Stimulated activated CD8-positive, alpha-beta memory T cell treated with anti-CD3 and anti-CD28 coated beads, Interleukin-15, amount 100 ng/mL, for 4 hours (primary cell): ENCODE measurements at regions not wholly inside any gene's neighbourhood (a gene's known extent, or its start where the extent isn't known, plus 50 kb on each side); places are given as distances from the start of the nearest gene placed in this dataset.

Experiments
- DNase-seq, 2 donors: peaks; one replicate each; pipeline ENCODE4 v3.0.0-alpha.2; 2020; ENCODE audit warnings: low read depth in 2 of 2

GRCh38 chr2:82508702-82509101 lies 1950.4 kb downstream of the SUCLG1 start:
- no peak for DNase-seq

DNA sequence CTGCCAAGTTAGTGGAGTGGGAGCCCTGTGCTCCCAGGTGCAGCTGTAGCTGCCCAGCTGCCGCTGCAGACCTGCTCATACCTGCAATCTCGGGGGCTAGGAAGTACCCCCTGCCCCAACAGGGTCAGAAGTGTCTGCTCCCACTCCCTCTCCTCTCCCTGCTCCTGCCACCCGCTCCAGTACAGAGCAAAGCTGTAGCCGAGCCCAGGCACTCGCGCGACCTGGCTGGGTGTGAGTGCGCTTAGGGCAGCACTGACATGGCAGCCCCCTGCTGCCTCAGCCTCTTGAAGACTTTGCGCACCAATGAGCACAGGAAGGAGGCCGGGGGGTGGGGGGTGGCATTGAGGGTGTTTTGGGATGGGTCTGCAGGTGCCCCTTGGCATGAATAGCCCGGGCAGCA lies 1951.4 kb downstream of the SUCLG1 start:
- DNase-seq, result no peak

DNA sequence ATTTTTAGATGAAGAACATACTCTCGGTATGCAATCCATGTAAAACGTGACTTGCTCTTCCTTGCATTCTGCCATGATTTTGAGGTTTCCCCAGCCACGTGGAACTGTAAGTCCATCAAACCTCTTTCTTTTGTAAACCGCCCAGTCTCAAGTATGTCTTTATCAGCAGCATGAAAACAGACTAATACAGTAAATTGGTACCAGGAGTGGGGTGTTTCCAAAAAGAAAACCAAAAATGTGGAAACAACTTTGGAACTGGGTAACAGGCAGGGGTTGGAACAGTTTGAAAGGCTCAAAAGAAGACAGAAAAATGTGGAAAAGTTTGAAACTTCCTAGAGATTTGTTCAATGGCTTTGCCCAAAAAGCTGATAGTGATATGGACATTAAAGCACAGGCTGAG lies 1957.9 kb downstream of the SUCLG1 start:
- DNase-seq, result no peak

- no peak for DNase-seq
Observed at GRCh38 chr2:82498777-82499443, 1960.2 kb downstream of the SUCLG1 start.

- DNase-seq, result no peak
Observed at GRCh38 chr2:82494739-82495138, 1964.3 kb downstream of the SUCLG1 start.

DNA sequence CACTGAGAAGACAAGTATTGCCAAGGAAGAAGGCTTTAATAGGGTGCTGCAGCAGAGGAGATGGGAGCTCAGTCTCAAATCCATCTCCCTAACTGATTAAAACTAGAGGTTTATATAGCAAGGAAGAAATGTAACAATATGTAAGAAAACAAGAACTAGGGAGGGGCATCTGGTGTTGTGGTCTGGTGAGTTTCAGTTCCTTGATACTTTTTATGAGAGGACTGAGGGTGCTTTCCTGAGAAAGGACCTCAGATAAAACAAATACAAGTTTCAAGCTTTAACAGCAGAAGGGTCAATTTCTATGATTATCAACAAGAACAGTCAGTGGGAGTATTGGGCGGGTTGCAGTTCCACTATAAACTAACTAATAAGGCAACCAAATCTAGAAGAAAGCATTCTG lies 1967.5 kb downstream of the SUCLG1 start:
- no peak for DNase-seq

DNA sequence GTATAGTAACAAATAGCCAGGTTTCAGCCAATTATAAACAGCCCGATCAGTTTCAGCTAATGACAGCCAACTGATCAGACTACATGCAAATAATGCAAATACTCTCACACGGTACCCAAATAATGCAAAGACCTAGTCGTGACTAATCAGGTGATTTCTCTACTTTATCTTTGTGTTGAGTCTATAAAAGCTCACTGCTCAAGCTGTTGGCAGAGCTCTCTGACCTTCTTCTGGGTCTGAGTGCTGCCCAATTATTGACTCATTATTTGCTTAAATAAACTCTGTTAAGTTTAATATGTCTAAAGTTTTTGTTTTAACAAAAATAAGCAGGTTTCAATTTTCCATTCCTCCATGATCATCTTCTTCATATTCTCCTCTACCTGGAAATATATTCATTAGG lies 1971.7 kb downstream of the SUCLG1 start:
- DNase-seq, result no peak

DNA sequence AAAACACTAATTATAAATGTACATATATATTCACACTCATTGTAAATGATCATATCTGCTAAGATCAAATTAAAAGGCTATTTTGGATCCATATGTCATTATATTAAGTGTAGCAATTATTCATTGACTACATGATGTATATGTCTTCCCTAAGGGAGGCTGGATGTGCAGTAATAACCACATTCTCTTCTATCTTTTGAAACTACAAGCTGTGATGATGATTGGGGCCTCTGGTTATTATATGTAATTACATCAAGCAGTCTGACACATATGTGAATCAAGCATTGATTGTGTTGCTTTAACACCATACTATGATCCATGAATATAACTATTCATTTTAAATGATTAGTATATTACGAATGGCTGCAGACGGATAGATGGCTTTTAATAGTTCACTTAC lies 1973.4 kb downstream of the SUCLG1 start:
- DNase-seq, result no peak

DNA sequence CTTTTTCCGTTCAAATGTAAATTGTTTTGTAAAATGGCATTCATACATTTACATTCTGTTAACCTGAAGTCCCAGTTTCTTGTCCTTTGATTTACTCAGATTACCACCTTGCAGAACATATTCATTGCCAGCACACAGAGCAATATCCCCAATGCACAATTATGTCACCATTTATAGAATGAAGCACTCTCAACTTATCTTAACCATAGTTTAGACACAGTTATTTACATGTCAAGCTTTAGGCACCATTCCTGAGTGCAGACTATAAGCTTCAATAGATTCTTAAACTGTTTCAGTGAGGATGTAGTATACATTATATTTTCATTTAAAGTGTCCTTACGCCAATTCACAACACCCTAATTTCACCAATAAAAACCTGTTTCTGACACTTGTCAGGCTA lies 1977.9 kb downstream of the SUCLG1 start:
- DNase-seq, result no peak

DNA sequence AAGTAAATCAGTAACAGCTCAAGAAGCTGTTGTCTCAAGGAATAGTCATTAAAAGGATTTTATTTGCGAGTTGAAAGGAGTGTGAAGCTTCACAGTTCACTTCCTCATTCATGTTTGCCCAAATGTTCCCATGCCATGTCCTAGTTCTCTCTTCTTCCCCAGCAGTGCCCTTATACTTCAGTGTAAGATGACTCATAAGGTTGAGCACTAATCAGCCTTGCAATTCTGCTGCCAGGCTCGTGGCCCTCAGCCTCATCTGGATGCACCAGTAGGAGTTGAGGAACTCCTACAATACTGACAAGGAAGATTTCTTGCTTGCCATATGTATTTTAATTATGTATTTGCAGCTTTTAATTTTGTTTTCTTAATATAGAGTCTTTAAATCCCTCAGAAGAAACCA lies 1980.4 kb downstream of the SUCLG1 start:
- no peak for DNase-seq

- DNase-seq, result no peak
Observed at GRCh38 chr2:82476094-82476493, 1983.0 kb downstream of the SUCLG1 start.

- no peak for DNase-seq
Observed at GRCh38 chr2:82428251-82428650, 2030.8 kb downstream of the SUCLG1 start.

- DNase-seq, result no peak
Observed at GRCh38 chr2:82412021-82412420, 2047.1 kb downstream of the SUCLG1 start.

DNA sequence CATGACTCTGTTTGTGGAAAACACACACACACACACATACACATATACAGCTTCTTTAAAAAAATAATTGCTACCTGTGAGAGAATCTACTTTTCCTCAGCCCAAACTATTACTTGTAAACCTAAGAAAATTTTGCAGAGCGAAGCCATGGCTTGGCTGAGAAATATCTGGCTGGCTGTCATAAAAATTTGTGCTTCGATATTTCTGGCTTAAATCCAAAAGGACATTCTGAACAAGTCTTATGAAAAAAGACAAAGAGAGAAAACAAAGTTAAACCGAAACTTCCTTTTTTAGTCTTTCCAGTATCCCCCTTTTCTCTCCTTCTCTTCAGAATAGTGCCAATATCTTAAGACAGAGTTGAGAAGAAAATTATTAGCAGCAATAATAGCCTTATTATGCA lies 2048.0 kb downstream of the SUCLG1 start:
- no peak for DNase-seq

GRCh38 chr2:82395531-82395930 lies 2063.5 kb downstream of the SUCLG1 start:
- no peak for DNase-seq

DNA sequence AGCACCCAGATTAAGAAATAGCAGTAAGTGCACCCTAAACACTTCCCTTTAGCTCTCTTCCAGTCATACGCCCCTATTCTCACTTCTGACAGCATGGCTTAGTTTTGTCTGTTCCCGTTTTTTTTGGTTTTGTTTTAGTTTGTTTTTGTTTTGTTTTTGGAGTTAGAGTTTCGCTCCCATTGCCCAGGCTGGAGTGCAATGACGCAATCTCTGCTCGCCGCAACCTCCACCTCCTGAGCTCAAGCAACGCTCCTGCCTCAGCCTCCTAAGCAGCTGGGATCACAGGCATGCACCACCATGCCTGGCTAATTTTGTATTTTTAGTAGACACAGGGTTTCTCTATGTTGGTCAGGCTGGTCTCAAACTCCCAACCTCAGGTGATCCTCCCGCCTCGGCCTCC lies 2067.7 kb downstream of the SUCLG1 start:
- no peak for DNase-seq

GRCh38 chr2:82355622-82356021 lies 2051.1 kb upstream of the LRRTM1 start:
- no peak for DNase-seq

- no peak for DNase-seq
Observed at GRCh38 chr2:82345910-82346309, 2041.4 kb upstream of the LRRTM1 start.

- no peak for DNase-seq
Observed at GRCh38 chr2:82344670-82345069, 2040.1 kb upstream of the LRRTM1 start.

DNA sequence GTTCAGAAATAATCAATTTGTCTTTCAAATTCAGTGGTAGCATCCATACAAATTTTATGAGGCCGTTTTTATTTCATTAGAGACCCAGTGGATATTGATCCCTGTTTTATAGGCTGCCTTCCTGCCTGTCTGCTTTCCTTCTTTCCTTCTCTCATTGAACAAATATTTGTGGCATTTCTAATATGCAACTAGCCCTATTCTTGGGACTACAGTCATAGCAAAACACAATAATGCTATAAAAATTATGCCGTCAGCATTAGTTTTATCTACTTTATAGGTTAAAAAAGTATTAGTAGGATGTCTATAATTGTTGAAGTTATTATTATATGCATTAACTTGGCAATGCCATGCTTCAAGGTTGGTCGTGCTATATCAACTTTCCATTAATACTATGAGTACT lies 2037.8 kb upstream of the LRRTM1 start:
- DNase-seq, result no peak

DNA sequence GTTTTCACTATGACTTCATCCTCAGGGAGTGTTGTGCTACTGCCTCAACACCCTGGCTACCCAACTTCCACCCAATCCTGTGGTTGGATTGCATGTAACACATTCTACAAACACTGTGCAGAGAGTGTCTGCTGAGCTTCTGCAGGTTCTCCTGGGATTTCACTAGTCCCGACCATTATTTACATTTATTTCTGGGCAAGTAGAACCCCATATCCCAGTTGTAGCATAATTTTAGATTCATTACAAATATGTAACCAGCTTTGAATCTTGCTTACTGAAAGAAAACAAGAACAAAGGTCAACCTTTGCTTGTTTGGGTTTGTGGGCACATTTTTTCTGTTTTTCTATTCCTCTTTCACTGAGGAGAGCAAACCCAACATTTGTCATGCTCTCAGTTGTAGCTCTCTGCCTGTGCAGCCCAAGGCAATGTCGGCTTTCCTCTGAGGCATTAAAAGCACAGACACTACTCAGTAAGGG lies 2036.1 kb upstream of the LRRTM1 start:
- no peak for DNase-seq

- DNase-seq, result no peak
Observed at GRCh38 chr2:82339805-82340204, 2035.3 kb upstream of the LRRTM1 start.

DNA sequence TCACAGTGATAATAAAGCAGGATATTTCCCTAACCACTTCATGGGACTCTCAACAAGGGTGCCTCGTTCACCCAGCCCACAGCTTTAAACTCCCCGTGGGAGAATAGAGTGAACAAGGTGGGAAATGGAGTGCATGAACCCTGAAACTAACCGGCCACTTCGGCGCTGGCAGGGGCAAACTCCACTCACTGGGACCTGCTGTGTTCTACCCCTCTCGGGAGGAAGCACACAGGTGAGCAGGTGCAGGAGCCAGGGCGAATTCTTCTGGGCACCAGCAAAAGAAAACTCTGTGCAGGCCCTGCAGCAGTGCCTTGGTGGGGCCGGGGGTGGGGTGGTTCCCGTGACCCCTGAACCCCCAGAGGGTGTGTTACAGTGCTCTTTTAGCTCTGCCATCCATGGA lies 2029.1 kb upstream of the LRRTM1 start:
- DNase-seq, result no peak

GRCh38 chr2:82330155-82330554 lies 2025.6 kb upstream of the LRRTM1 start:
- no peak for DNase-seq
